ENCODE measurements at regions not wholly inside any gene's neighbourhood (a gene's known extent, or its start where the extent isn't known, plus 50 kb on each side); places are given as distances from the start of the nearest gene placed in this dataset.

DNA sequence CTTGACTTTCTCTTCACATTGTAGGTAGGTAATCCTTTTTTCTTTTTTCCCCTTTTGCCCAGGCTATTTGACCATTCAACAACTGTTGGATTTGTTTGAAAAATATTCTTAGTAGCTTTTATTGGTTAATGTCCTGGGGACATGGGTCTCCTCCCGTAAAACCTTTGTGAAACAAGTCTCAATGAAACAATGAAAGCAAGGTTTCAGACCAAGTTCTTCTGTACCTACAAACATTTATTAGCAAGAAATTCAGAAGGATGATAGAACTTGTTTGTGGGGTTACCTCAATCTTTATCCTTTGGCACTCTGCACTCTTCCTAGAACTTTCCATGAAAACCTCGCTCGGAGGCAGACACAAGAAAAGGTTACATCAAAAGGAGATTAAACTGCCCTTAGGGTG is 190.7 kb upstream of the ANK2 start:
- Mint-ChIP-seq H3K27ac (no peak overlapping the region), H3K4me3 (no peak overlapping the region), H3K9me3 (no peaks in the 10 kb centered on the region), H3K36me3 (no peaks in the 10 kb centered on the region), H3K4me1 (no peaks in the 10 kb centered on the region), H3K27me3 (ENCODE audit: low read depth in 3 of 3) (peaks cover 2 to 5% (median 2%) of the 10 kb centered on the region in 3 donors)
- WGBS (ENCODE audit: insufficient coverage), result no CpG with 5 or more reads among the region's 3 CpGs
- DNase-seq, result no peak
- TF ChIP-seq, protein P1, sequence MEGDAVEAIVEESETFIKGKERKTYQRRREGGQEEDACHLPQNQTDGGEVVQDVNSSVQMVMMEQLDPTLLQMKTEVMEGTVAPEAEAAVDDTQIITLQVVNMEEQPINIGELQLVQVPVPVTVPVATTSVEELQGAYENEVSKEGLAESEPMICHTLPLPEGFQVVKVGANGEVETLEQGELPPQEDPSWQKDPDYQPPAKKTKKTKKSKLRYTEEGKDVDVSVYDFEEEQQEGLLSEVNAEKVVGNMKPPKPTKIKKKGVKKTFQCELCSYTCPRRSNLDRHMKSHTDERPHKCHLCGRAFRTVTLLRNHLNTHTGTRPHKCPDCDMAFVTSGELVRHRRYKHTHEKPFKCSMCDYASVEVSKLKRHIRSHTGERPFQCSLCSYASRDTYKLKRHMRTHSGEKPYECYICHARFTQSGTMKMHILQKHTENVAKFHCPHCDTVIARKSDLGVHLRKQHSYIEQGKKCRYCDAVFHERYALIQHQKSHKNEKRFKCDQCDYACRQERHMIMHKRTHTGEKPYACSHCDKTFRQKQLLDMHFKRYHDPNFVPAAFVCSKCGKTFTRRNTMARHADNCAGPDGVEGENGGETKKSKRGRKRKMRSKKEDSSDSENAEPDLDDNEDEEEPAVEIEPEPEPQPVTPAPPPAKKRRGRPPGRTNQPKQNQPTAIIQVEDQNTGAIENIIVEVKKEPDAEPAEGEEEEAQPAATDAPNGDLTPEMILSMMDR (IDR thresholded peaks at IDR 0.05), result no peak
- H3K9me3 ChIP-seq (replicated peaks in 1 of 2; ENCODE audit: control insufficient read depth in 1 of 2, insufficient read depth in 1 of 2, low read length in 2 of 2), result no peaks in the 10 kb centered on the region
- no peaks in the 10 kb centered on the region for H4K20me1 ChIP-seq (ENCODE audit: insufficient read depth, low read length)
- no peak overlapping the region for H2AFZ ChIP-seq (ENCODE audit: insufficient read depth, low read depth, low read length, poor library complexity, severe bottlenecking)
- intact Hi-C loops (cut with micrococcal nuclease), result no loop called here
- no peaks in the 10 kb centered on the region for H3K27me3 ChIP-seq (ENCODE audit: control insufficient read depth in 2 of 2, insufficient read depth in 2 of 2, low read length in 2 of 2)
- no peaks in the 10 kb centered on the region for H3K4me1 ChIP-seq (ENCODE audit: control insufficient read depth in 1 of 2, insufficient read depth in 2 of 2, low read length in 2 of 2)
- no peak overlapping the region for H3K27ac ChIP-seq (ENCODE audit: low read depth in 1 of 2, low read length in 2 of 2)
- H3K9ac ChIP-seq (ENCODE audit: insufficient read depth, low read length, poor library complexity, severe bottlenecking), result no peak overlapping the region
- no peaks in the 10 kb centered on the region for H3K79me2 ChIP-seq (ENCODE audit: insufficient read depth, low read length)
- H3K4me3 ChIP-seq (replicated peaks in 1 of 3; ENCODE audit: low read depth in 2 of 3, low read length in 3 of 3), result no peak overlapping the region
- H3K4me2 ChIP-seq (replicated peaks; ENCODE audit: extremely low read depth, low read length, poor library complexity, severe bottlenecking), result no peak overlapping the region
- H3K36me3 ChIP-seq (replicated peaks in 1 of 2; ENCODE audit: control insufficient read depth in 1 of 2, insufficient read depth in 2 of 2, low read length in 2 of 2), result no peaks in the 10 kb centered on the region

DNA sequence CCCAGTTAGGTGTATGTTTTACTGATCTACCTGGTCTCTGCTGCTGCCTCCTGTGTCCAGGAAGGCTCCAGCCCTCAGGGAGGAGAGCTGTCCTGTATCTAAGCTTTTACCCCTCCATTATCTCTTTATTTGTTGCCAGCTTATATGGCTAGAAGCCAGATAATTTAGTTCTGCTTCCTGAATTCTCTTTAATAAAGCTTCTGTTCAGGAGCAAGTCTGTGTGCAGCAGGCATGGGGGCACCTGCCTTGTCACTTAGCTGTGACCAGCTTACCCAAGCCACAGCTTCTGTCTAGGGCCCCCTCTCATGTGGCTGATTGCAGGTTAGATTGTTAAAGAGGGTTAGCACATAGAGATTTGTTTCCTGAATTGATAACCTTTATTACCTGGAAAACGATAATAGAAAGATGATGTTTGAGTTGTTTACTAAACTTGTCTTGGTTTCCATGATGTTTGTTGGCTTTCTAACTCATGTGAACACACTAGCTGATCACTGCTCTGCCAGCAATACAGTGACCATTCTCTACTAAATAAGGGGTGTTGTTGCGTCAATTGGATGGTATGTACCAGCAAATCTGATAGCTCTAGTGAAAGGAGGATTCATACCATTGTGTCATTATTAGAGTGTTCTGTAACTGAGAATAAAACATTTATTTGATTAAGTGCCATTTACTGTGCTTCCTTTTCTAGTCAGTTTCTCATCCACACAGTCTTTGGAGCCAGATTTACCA is 189.8 kb upstream of the ANK2 start:
- Histone ChIP-seq H2AFZ (ENCODE audit: insufficient read depth, low read depth, low read length, poor library complexity, severe bottlenecking) (no peak overlapping the region), H3K4me3 (replicated peaks in 1 of 3; ENCODE audit: low read depth in 2 of 3, low read length in 3 of 3) (no peak overlapping the region), H3K27me3 (ENCODE audit: control insufficient read depth in 2 of 2, insufficient read depth in 2 of 2, low read length in 2 of 2) (no peaks in the 10 kb centered on the region), H3K9ac (ENCODE audit: insufficient read depth, low read length, poor library complexity, severe bottlenecking) (no peak overlapping the region), H4K20me1 (ENCODE audit: insufficient read depth, low read length) (no peaks in the 10 kb centered on the region), H3K79me2 (ENCODE audit: insufficient read depth, low read length) (no peaks in the 10 kb centered on the region), H3K27ac (ENCODE audit: low read depth in 1 of 2, low read length in 2 of 2) (no peak overlapping the region), H3K4me1 (ENCODE audit: control insufficient read depth in 1 of 2, insufficient read depth in 2 of 2, low read length in 2 of 2) (no peaks in the 10 kb centered on the region), H3K4me2 (replicated peaks; ENCODE audit: extremely low read depth, low read length, poor library complexity, severe bottlenecking) (no peak overlapping the region), H3K9me3 (replicated peaks in 1 of 2; ENCODE audit: control insufficient read depth in 1 of 2, insufficient read depth in 1 of 2, low read length in 2 of 2) (no peaks in the 10 kb centered on the region), H3K36me3 (replicated peaks in 1 of 2; ENCODE audit: control insufficient read depth in 1 of 2, insufficient read depth in 2 of 2, low read length in 2 of 2) (no peaks in the 10 kb centered on the region)
- no peaks in the 10 kb centered on the region for H3K9me3 Mint-ChIP-seq
- H3K4me1 Mint-ChIP-seq, result no peaks in the 10 kb centered on the region
- TF ChIP-seq, protein P1 (IDR thresholded peaks at IDR 0.05), result no peak
- no peak for DNase-seq
- intact Hi-C loops (cut with micrococcal nuclease), result no loop called here
- H3K27me3 Mint-ChIP-seq (ENCODE audit: low read depth in 3 of 3), result peaks cover 0 to 5% (median 0%) of the 10 kb centered on the region in 3 donors
- no peak overlapping the region for H3K4me3 Mint-ChIP-seq
- H3K36me3 Mint-ChIP-seq, result no peaks in the 10 kb centered on the region
- no peak overlapping the region for H3K27ac Mint-ChIP-seq
- WGBS (ENCODE audit: insufficient coverage), result 100% methylated on average over 1 of the region's 2 CpGs

Data from CD14-positive monocyte (primary cell).